ENCODE measurements at regions not wholly inside any gene's neighbourhood (a gene's known extent, or its start where the extent isn't known, plus 50 kb on each side); places are given as distances from the start of the nearest gene placed in this dataset.

DNA sequence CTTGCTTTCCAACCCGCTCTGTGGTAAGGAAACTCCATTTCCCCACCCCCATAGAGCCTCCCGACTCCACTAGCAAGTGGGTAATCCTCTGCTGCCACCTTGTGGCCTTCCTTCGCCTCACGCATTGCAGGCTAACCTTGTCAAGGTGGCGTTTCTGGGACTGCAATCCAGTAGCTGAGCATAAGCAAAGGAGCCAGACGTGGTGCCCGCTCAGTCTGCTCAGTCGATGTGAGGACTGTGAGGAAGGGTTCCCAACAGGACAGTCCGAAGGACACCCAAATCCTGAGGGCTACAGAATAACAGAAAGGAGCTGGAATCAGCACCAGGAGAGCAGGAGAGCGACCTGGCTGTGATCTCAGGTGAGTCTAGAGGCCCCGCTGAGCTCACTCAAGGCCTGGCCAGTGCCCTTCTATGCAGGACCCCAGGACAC is 144.2 kb downstream of the SUCLG1 start (continued):
- TF ChIP-seq, protein P1, sequence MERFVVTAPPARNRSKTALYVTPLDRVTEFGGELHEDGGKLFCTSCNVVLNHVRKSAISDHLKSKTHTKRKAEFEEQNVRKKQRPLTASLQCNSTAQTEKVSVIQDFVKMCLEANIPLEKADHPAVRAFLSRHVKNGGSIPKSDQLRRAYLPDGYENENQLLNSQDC (CRISPR knock-in tag; IDR thresholded peaks at IDR 0.05) = no peak
- TF ChIP-seq SREBF1 (IDR thresholded peaks at IDR 0.05; ENCODE audit: borderline replicate concordance, low read depth, low read length) (no peak), MAZ (CRISPR knock-in tag; conservative IDR thresholded peaks at IDR 0.05 in 1 of 2, IDR thresholded peaks at IDR 0.05 in 1 of 2) (peak in 1 of 2 experiments; percentile 48; a peak in 1 of 4 replicates), PHB2 (IDR thresholded peaks at IDR 0.05; ENCODE audit: low read depth) (no peak), SMARCE1 (IDR thresholded peaks at IDR 0.05) (no peak), ETV5 (CRISPR knock-in tag; IDR thresholded peaks at IDR 0.05; ENCODE audit: low read depth) (no peak), TBP (optimal IDR thresholded peaks at IDR 0.05; ENCODE audit: low read depth, low read length) (peak; percentile 18), PCBP1 (IDR thresholded peaks at IDR 0.05; ENCODE audit: low read depth, low read length, poor library complexity, severe bottlenecking) (no peak), PTBP1 (IDR thresholded peaks at IDR 0.05; ENCODE audit: low read depth, low read length) (no peak), ZNF764 (CRISPR knock-in tag; IDR thresholded peaks at IDR 0.05; ENCODE audit: low read depth) (no peak), HOXB6 (CRISPR knock-in tag; IDR thresholded peaks at IDR 0.05; ENCODE audit: borderline replicate concordance) (no peak)
- TF ChIP-seq, protein P2, sequence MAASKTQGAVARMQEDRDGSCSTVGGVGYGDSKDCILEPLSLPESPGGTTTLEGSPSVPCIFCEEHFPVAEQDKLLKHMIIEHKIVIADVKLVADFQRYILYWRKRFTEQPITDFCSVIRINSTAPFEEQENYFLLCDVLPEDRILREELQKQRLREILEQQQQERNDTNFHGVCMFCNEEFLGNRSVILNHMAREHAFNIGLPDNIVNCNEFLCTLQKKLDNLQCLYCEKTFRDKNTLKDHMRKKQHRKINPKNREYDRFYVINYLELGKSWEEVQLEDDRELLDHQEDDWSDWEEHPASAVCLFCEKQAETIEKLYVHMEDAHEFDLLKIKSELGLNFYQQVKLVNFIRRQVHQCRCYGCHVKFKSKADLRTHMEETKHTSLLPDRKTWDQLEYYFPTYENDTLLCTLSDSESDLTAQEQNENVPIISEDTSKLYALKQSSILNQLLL (CRISPR knock-in tag; IDR thresholded peaks at IDR 0.05; ENCODE audit: borderline replicate concordance) = no peak
- TF ChIP-seq, protein P3, sequence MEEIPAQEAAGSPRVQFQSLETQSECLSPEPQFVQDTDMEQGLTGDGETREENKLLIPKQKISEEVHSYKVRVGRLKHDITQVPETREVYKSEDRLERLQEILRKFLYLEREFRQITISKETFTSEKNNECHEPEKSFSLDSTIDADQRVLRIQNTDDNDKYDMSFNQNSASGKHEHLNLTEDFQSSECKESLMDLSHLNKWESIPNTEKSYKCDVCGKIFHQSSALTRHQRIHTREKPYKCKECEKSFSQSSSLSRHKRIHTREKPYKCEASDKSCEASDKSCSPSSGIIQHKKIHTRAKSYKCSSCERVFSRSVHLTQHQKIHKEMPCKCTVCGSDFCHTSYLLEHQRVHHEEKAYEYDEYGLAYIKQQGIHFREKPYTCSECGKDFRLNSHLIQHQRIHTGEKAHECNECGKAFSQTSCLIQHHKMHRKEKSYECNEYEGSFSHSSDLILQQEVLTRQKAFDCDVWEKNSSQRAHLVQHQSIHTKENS (CRISPR knock-in tag; IDR thresholded peaks at IDR 0.05) = no peak
